ENCODE measurements at regions not wholly inside any gene's neighbourhood (a gene's known extent, or its start where the extent isn't known, plus 50 kb on each side); places are given as distances from the start of the nearest gene placed in this dataset.

GRCh38 chr7:112882022-112882421 lies 91.8 kb upstream of the TMEM168 start:
- TF ChIP-seq CTCF (IDR thresholded peaks at IDR 0.05): no peak
- TF ChIP-seq POLR2AphosphoS5 (IDR thresholded peaks at IDR 0.05; ENCODE audit: low read depth, low read length): no peak
- no peak for TF ChIP-seq EP300 (IDR thresholded peaks at IDR 0.05; ENCODE audit: borderline replicate concordance in 1 of 2, low read depth in 1 of 2, low read length in 1 of 2)
- TF ChIP-seq TCF12 (IDR thresholded peaks at IDR 0.05): no peak
- no peak for TF ChIP-seq TAF1 (IDR thresholded peaks at IDR 0.05; ENCODE audit: borderline replicate concordance, low read depth, low read length)
- TF ChIP-seq CHD2 (IDR thresholded peaks at IDR 0.05; ENCODE audit: low read length, partially characterized antibody): no peak

Data from SK-N-SH (cell line).